Glutamatergic neuron (in vitro differentiated cells): ENCODE measurements at regions not wholly inside any gene's neighbourhood (a gene's known extent, or its start where the extent isn't known, plus 50 kb on each side); places are given as distances from the start of the nearest gene placed in this dataset.

Source experiments
- DNase-seq: peaks from one replicate; pipeline ENCODE4 v3.0.0; 2022
- H3K27ac Mint-ChIP-seq: one replicate; pipeline ENCODE4 v1.8.0; 2020; ENCODE audit warnings: mild to moderate bottlenecking, mixed read lengths, inconsistent platforms; ENCODE audit not compliant: unreplicated experiment
- H3K27me3 Mint-ChIP-seq: one replicate; pipeline ENCODE4 v1.8.0; 2020; ENCODE audit warnings: mild to moderate bottlenecking, moderate library complexity, mixed read lengths, inconsistent platforms; ENCODE audit not compliant: unreplicated experiment
- H3K36me3 Mint-ChIP-seq: one replicate; pipeline ENCODE4 v1.8.0; 2020; ENCODE audit warnings: mild to moderate bottlenecking, mixed read lengths, inconsistent platforms; ENCODE audit not compliant: unreplicated experiment
- H3K4me1 Mint-ChIP-seq: one replicate; pipeline ENCODE4 v1.8.0; 2020; ENCODE audit warnings: mild to moderate bottlenecking, low read depth, mixed read lengths, inconsistent platforms; ENCODE audit not compliant: unreplicated experiment
- H3K4me3 Mint-ChIP-seq: one replicate; pipeline ENCODE4 v1.8.0; 2020; ENCODE audit warnings: mild to moderate bottlenecking, mixed read lengths, inconsistent platforms; ENCODE audit not compliant: unreplicated experiment
- H3K9me3 Mint-ChIP-seq: one replicate; pipeline ENCODE4 v1.8.0; 2020; ENCODE audit warnings: mild to moderate bottlenecking, moderate library complexity, mixed read lengths, inconsistent platforms; ENCODE audit not compliant: unreplicated experiment
- TF ChIP-seq, protein P1 (sequence below): fragments of 200-600 bp; sonication (generic); IDR thresholded peaks from one replicate; pipeline ENCODE4 v1.5.0; 2021; ENCODE audit not compliant: partially characterized antibody, unreplicated experiment

DNA sequence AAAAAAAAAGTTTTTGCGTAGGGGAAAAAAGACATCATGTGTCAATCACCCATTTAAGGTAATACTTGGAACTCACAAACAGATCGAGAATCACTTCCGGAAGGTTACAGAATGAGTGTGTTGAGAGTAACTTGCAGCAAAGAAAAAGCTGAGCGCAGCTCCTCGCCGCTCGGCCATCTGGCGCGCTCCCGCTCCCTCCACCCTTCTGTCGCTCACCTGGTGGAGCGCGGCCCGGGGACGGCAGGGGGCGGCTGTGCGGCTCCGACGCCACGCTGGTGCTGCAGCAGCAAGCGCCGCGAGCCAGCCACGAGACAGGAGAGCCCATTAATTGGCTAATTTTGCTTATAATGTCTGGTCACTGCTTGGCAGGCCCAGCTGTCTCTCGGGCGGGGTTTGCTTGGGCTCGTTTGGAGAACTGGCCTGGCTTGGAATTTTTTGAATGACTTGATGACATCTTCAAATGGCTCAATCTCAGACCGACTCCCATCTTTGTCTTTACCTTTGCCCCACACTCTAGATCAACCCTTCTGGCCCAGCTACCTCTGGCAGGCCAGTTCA is 601.8 kb downstream of the CCDC171 start:
- Mint-ChIP-seq H3K27me3 (peaks cover 23% of the 10 kb centered on the region), H3K9me3 (peaks cover 9% of the 10 kb centered on the region), H3K4me1 (peaks cover 29% of the 10 kb centered on the region), H3K27ac (peak overlapping the region; percentile 77), H3K36me3 (no peaks in the 10 kb centered on the region), H3K4me3 (peak overlapping the region; percentile 67)
- DNase-seq = peak; percentile 85
- TF ChIP-seq, protein P1, sequence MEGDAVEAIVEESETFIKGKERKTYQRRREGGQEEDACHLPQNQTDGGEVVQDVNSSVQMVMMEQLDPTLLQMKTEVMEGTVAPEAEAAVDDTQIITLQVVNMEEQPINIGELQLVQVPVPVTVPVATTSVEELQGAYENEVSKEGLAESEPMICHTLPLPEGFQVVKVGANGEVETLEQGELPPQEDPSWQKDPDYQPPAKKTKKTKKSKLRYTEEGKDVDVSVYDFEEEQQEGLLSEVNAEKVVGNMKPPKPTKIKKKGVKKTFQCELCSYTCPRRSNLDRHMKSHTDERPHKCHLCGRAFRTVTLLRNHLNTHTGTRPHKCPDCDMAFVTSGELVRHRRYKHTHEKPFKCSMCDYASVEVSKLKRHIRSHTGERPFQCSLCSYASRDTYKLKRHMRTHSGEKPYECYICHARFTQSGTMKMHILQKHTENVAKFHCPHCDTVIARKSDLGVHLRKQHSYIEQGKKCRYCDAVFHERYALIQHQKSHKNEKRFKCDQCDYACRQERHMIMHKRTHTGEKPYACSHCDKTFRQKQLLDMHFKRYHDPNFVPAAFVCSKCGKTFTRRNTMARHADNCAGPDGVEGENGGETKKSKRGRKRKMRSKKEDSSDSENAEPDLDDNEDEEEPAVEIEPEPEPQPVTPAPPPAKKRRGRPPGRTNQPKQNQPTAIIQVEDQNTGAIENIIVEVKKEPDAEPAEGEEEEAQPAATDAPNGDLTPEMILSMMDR = peak; percentile 52

DNA sequence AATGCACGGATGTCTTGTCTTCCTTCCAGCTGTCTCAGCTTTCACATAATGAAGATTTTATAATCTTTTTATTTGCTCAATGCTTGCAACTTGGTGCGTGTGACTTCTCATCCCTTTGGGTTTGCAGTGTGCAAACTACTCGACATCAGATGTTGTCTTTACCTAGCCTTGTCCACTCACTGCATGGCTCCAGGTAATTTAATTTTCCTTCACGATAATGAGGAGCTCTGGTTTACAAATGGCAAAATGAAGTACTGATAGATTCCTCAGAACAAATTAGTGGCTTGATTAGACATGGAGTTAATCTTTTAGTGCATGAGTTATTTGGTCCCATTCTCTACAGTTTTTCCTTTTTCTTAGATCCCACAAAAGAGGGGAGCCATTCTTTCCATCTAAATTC is 603.0 kb downstream of the CCDC171 start:
- TF ChIP-seq, protein P1 = no peak
- no peak for DNase-seq
- H3K27me3 Mint-ChIP-seq = peaks cover 23% of the 10 kb centered on the region
- peaks cover 9% of the 10 kb centered on the region for H3K9me3 Mint-ChIP-seq
- no peak overlapping the region for H3K4me3 Mint-ChIP-seq
- H3K27ac Mint-ChIP-seq = no peak overlapping the region
- no peaks in the 10 kb centered on the region for H3K36me3 Mint-ChIP-seq
- H3K4me1 Mint-ChIP-seq = peaks cover 29% of the 10 kb centered on the region

DNA sequence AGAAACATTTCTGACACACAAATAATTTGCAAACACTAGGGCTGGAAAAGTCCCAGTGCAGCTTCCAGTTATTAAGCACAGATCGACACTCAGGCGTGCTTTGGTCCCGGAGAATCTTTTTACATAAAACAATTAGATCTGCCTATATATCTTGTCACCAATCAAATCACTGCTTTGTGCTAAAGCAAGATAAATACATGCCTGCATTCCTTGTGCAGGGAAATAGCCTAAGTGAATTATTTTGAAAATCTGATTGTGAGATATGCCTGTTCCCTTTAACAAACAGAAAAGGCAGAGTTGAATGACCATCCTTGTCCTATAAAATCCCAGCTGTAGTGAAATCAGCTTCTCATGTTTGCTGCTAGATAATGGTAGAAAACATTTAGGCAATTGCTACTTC is 604.4 kb downstream of the CCDC171 start:
- peak overlapping the region; percentile 29 for H3K27ac Mint-ChIP-seq

DNA sequence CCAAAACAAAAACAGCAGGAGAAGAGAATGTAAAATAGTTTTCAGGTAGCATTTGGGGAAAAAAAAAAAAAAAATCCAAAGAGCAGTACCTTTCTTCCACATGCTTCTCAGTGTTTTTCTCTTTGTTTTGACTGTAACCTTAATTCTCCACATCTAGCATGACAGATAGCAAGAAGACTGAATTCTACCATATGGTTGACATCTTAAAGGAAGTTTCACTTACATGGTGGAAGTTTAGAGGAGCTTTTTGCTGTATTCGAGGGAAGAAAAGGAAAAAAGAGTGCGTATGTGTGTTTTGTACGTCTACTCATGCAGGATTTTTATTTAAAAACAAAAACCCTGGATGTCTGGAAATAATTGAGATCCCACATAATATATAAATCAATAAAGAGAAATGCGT is 604.8 kb downstream of the CCDC171 start:
- peaks cover 18% of the 10 kb centered on the region for H3K27me3 Mint-ChIP-seq
- H3K27ac Mint-ChIP-seq = no peak overlapping the region
- no peaks in the 10 kb centered on the region for H3K36me3 Mint-ChIP-seq
- peaks cover 9% of the 10 kb centered on the region for H3K9me3 Mint-ChIP-seq
- no peak overlapping the region for H3K4me3 Mint-ChIP-seq
- peaks cover 22% of the 10 kb centered on the region for H3K4me1 Mint-ChIP-seq
- TF ChIP-seq, protein P1 = no peak
- no peak for DNase-seq

More for the DNA sequence above, 604.4 kb downstream of the CCDC171 start:
- TF ChIP-seq, protein P1 = no peak
- no peak for DNase-seq
- Mint-ChIP-seq H3K36me3 (no peaks in the 10 kb centered on the region), H3K9me3 (peaks cover 9% of the 10 kb centered on the region), H3K27me3 (peaks cover 20% of the 10 kb centered on the region), H3K4me1 (peaks cover 26% of the 10 kb centered on the region), H3K4me3 (no peak overlapping the region)

DNA sequence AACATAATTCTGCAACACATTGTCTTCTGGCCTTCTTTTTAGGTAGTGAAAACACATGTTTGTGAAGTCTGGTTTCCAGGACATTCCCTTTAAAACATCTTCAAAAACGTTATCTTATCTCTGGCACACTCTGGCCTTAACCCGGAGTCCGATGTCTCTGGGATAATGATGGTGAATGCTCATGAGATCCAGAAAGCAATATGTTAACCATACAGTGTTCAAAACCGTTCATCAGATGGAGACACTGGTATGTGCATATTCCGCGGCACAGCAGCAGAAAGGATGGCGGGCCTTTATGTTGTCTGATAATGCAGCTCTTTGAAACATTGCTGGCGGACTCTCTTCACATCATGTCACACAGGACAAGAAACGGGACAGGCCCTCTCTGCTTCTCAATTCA is 605.2 kb downstream of the CCDC171 start:
- peaks cover 20% of the 10 kb centered on the region for H3K4me1 Mint-ChIP-seq
- no peak overlapping the region for H3K27ac Mint-ChIP-seq
- TF ChIP-seq, protein P1 = no peak
- DNase-seq = no peak
- peaks cover 9% of the 10 kb centered on the region for H3K9me3 Mint-ChIP-seq
- peaks cover 18% of the 10 kb centered on the region for H3K27me3 Mint-ChIP-seq
- H3K4me3 Mint-ChIP-seq = no peak overlapping the region
- no peaks in the 10 kb centered on the region for H3K36me3 Mint-ChIP-seq
